ENCODE measurements at regions not wholly inside any gene's neighbourhood (a gene's known extent, or its start where the extent isn't known, plus 50 kb on each side); places are given as distances from the start of the nearest gene placed in this dataset.

DNA sequence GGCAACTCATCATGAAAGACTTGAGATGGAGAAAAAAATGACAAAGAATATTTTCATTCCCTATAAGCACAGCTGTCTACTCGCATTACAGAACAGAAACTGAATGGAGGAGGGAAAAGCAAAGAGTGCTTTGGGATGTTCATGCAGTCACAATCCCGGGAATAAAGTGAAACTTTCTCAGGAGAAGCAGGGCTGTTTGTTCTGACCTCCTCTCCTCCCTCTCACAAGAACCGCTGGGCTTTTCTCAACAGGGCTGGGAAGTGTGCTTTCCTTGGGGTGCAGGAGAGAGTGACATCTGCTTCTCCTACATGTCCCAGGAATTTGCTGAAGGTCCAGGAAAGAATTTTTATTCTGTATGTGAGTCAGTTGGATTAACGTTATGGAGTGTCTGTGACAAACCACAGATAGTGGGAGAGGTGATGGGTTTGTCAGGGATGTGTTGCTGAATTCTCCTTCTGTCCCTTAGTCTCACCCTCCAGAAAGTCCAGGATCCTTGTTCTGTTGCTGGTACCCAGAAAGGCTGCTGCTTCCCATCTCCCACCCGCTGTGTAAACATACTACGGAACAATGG, 125.6 kb downstream of the HRH4 start:
- TF ChIP-seq, protein P1, sequence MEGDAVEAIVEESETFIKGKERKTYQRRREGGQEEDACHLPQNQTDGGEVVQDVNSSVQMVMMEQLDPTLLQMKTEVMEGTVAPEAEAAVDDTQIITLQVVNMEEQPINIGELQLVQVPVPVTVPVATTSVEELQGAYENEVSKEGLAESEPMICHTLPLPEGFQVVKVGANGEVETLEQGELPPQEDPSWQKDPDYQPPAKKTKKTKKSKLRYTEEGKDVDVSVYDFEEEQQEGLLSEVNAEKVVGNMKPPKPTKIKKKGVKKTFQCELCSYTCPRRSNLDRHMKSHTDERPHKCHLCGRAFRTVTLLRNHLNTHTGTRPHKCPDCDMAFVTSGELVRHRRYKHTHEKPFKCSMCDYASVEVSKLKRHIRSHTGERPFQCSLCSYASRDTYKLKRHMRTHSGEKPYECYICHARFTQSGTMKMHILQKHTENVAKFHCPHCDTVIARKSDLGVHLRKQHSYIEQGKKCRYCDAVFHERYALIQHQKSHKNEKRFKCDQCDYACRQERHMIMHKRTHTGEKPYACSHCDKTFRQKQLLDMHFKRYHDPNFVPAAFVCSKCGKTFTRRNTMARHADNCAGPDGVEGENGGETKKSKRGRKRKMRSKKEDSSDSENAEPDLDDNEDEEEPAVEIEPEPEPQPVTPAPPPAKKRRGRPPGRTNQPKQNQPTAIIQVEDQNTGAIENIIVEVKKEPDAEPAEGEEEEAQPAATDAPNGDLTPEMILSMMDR (IDR thresholded peaks at IDR 0.05): no peak
- TF ChIP-seq EZH2 (IDR thresholded peaks at IDR 0.05; ENCODE audit: borderline replicate concordance, insufficient read depth, low read depth, low read length, poor library complexity, severe bottlenecking): no peak
- H3K4me3 ChIP-seq (ENCODE audit: control extremely low read depth in 1 of 5, extremely low read depth in 1 of 5, insufficient read depth in 1 of 5, low read depth in 2 of 5, low read length in 4 of 5): no peak overlapping the region
- H2AFZ ChIP-seq (ENCODE audit: insufficient read depth, low read depth, low read length, poor library complexity, severe bottlenecking): no peak overlapping the region
- H3K36me3 ChIP-seq (replicated peaks in 1 of 2; ENCODE audit: control extremely low read depth in 1 of 2, control insufficient read depth in 1 of 2, extremely low read depth in 1 of 2, insufficient read depth in 2 of 2, low read length in 1 of 2): no peaks in the 10 kb centered on the region
- no peak for DNase-seq
- no peak for ATAC-seq (ENCODE audit: low read depth)
- no peak overlapping the region for H3K27ac Mint-ChIP-seq
- no peaks in the 10 kb centered on the region for H3K9me3 Mint-ChIP-seq (ENCODE audit: insufficient read depth)
- H3K4me1 Mint-ChIP-seq: no peaks in the 10 kb centered on the region
- POLR2A ChIA-PET: no interaction called here
- H3K4me2 ChIP-seq (replicated peaks; ENCODE audit: low read depth, low read length, poor library complexity, severe bottlenecking): no peak overlapping the region
- H3K4me1 ChIP-seq (ENCODE audit: control insufficient read depth in 2 of 2, insufficient read depth in 2 of 2, low read length in 2 of 2): no peaks in the 10 kb centered on the region
- CTCF ChIA-PET: no interaction called here
- H3K4me3 Mint-ChIP-seq: no peak overlapping the region
- WGBS (ENCODE audit: insufficient coverage): 100% methylated on average over 1 of the region's 6 CpGs
- H3K27me3 Mint-ChIP-seq: peaks cover 15% of the 10 kb centered on the region
- intact Hi-C loops (cut with micrococcal nuclease): no loop called here
- no peaks in the 10 kb centered on the region for H4K20me1 ChIP-seq (ENCODE audit: control insufficient read depth, insufficient read depth, low read length, poor library complexity, severe bottlenecking)
- no peak overlapping the region for H3K27ac ChIP-seq (ENCODE audit: low read length in 2 of 2)
- no peaks in the 10 kb centered on the region for H3K79me2 ChIP-seq (ENCODE audit: control insufficient read depth, insufficient read depth, low read length)
- peaks cover 0 to 2% (median 0%) of the 10 kb centered on the region in 4 experiments for H3K27me3 ChIP-seq (replicated peaks in 1 of 4; ENCODE audit: control extremely low read depth in 1 of 4, control insufficient read depth in 3 of 4, insufficient read depth in 4 of 4, low read length in 3 of 4)
- H3K9me3 ChIP-seq (ENCODE audit: control extremely low read depth in 1 of 3, control insufficient read depth in 2 of 3, insufficient read depth in 1 of 3, low read length in 2 of 3): no peaks in the 10 kb centered on the region
- no peak overlapping the region for H3K9ac ChIP-seq (ENCODE audit: low read length)

DNA sequence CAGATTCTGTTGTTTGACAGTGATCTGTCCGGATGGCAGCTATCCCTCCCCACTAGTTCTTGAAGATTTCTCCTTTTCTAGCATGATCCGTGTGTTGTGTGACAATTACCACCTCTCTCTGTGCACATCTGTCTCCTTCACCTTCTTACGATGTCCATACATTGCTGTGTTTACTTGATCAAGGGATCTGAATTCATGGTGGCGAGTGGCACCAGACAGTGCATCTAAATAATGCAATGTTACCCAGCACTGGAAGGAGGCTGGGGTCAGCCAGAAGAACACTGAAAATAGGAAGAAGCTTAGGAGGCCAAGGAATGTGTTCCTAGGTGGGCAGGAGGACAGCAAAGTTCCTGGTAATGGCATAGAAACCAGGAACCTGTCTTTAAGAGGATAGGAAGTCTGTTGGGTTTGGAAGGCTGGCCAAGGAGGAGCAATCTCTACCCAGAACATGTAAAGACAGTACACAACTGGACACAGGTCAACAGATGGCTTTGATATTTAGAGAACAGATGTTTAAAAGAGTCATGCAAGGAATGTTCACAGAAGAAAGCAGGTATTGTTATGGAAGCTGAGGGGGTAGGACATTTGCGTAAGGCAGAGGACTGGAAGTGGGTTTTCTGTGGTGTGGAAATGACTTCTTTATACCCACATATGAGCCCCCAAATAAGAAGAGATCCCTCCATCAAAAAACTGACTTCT, 126.4 kb downstream of the HRH4 start:
- 100% methylated on average over 2 of the region's 5 CpGs for WGBS (ENCODE audit: insufficient coverage)
- Mint-ChIP-seq H3K27me3 (peaks cover 15% of the 10 kb centered on the region), H3K27ac (no peak overlapping the region), H3K4me3 (no peak overlapping the region), H3K4me1 (no peaks in the 10 kb centered on the region), H3K9me3 (ENCODE audit: insufficient read depth) (peaks cover 2% of the 10 kb centered on the region)
- no peaks in the 10 kb centered on the region for H3K4me1 ChIP-seq (ENCODE audit: control insufficient read depth in 2 of 2, insufficient read depth in 2 of 2, low read length in 2 of 2)
- H4K20me1 ChIP-seq (ENCODE audit: control insufficient read depth, insufficient read depth, low read length, poor library complexity, severe bottlenecking): no peaks in the 10 kb centered on the region
- CTCF ChIA-PET: no interaction called here
- no peaks in the 10 kb centered on the region for H3K79me2 ChIP-seq (ENCODE audit: control insufficient read depth, insufficient read depth, low read length)
- no peak overlapping the region for H2AFZ ChIP-seq (ENCODE audit: insufficient read depth, low read depth, low read length, poor library complexity, severe bottlenecking)
- intact Hi-C loops (cut with micrococcal nuclease): no loop called here
- H3K27me3 ChIP-seq (replicated peaks in 1 of 4; ENCODE audit: control extremely low read depth in 1 of 4, control insufficient read depth in 3 of 4, insufficient read depth in 4 of 4, low read length in 3 of 4): peaks cover 0 to 2% (median 0%) of the 10 kb centered on the region in 4 experiments
- DNase-seq: no peak
- no peak overlapping the region for H3K4me2 ChIP-seq (replicated peaks; ENCODE audit: low read depth, low read length, poor library complexity, severe bottlenecking)
- H3K27ac ChIP-seq (ENCODE audit: low read length in 2 of 2): no peak overlapping the region
- H3K36me3 ChIP-seq (replicated peaks in 1 of 2; ENCODE audit: control extremely low read depth in 1 of 2, control insufficient read depth in 1 of 2, extremely low read depth in 1 of 2, insufficient read depth in 2 of 2, low read length in 1 of 2): no peaks in the 10 kb centered on the region
- no peak overlapping the region for H3K4me3 ChIP-seq (ENCODE audit: control extremely low read depth in 1 of 5, extremely low read depth in 1 of 5, insufficient read depth in 1 of 5, low read depth in 2 of 5, low read length in 4 of 5)
- H3K9me3 ChIP-seq (ENCODE audit: control extremely low read depth in 1 of 3, control insufficient read depth in 2 of 3, insufficient read depth in 1 of 3, low read length in 2 of 3): no peaks in the 10 kb centered on the region
- no peak overlapping the region for H3K9ac ChIP-seq (ENCODE audit: low read length)
- POLR2A ChIA-PET: no interaction called here
- TF ChIP-seq, protein P1 (IDR thresholded peaks at IDR 0.05): no peak
- no peak for TF ChIP-seq EZH2 (IDR thresholded peaks at IDR 0.05; ENCODE audit: borderline replicate concordance, insufficient read depth, low read depth, low read length, poor library complexity, severe bottlenecking)
- ATAC-seq (ENCODE audit: low read depth): no peak

Measured in B cell (primary cell).